Parathyroid adenoma (tissue), 2 donors: ENCODE measurements at regions not wholly inside any gene's neighbourhood (a gene's known extent, or its start where the extent isn't known, plus 50 kb on each side); places are given as distances from the start of the nearest gene placed in this dataset.

Experiments
- H2AFZ ChIP-seq: fragments of 300-600 bp; sonication (generic); one replicate; pipeline ENCODE4 v1.7.0; 2017; ENCODE audit warnings: antibody characterized with exemption, mild to moderate bottlenecking
- H3K27ac ChIP-seq: fragments of 300-600 bp; sonication (generic); one replicate; pipeline ENCODE4 v1.7.0; 2017
- H3K27me3 ChIP-seq: fragments of 300-600 bp; sonication (generic); one replicate; pipeline ENCODE4 v1.7.0; 2017; ENCODE audit warnings: low read length; ENCODE audit not compliant: control insufficient read depth, insufficient read depth
- H3K36me3 ChIP-seq: fragments of 300-600 bp; sonication (generic); one replicate; pipeline ENCODE4 v1.7.0; 2017; ENCODE audit warnings: low read length; ENCODE audit not compliant: control insufficient read depth, insufficient read depth
- H3K4me1 ChIP-seq: fragments of 300-600 bp; sonication (generic); one replicate; pipeline ENCODE4 v1.7.0; 2017; ENCODE audit warnings: control low read depth
- H3K4me2 ChIP-seq: fragments of 300-600 bp; sonication (generic); one replicate; pipeline ENCODE4 v1.7.0; 2017; ENCODE audit warnings: low read length
- H3K4me3 ChIP-seq: fragments of 300-600 bp; sonication (generic); one replicate; pipeline ENCODE4 v1.7.0; 2017; ENCODE audit warnings: low read depth, low read length
- H3K79me2 ChIP-seq: fragments of 300-600 bp; sonication (generic); one replicate; pipeline ENCODE4 v1.7.0; 2017; ENCODE audit warnings: control low read depth
- H3K9ac ChIP-seq: fragments of 300-600 bp; sonication (generic); one replicate; pipeline ENCODE4 v1.7.0; 2017; ENCODE audit warnings: mild to moderate bottlenecking
- H3K9me3 ChIP-seq: fragments of 300-600 bp; sonication (generic); one replicate; pipeline ENCODE4 v1.7.0; 2017; ENCODE audit warnings: low read length; ENCODE audit not compliant: control insufficient read depth
- TF ChIP-seq, protein P1 (sequence below): fragments of 300-600 bp; sonication (generic); IDR thresholded peaks from one replicate; pipeline ENCODE4 v1.7.0; 2017; ENCODE audit warnings: antibody characterized with exemption, mild to moderate bottlenecking
- donor health status: primary hyperparathyroidism.

GRCh38 chr4:26257850-26258249 lies 63.0 kb upstream of the RBPJ start:
- H3K79me2 ChIP-seq = no peaks in the 10 kb centered on the region
- no peaks in the 10 kb centered on the region for H3K4me1 ChIP-seq
- no peak overlapping the region for H3K4me3 ChIP-seq
- H3K4me2 ChIP-seq = no peak overlapping the region
- H2AFZ ChIP-seq = no peak overlapping the region
- TF ChIP-seq, protein P1, sequence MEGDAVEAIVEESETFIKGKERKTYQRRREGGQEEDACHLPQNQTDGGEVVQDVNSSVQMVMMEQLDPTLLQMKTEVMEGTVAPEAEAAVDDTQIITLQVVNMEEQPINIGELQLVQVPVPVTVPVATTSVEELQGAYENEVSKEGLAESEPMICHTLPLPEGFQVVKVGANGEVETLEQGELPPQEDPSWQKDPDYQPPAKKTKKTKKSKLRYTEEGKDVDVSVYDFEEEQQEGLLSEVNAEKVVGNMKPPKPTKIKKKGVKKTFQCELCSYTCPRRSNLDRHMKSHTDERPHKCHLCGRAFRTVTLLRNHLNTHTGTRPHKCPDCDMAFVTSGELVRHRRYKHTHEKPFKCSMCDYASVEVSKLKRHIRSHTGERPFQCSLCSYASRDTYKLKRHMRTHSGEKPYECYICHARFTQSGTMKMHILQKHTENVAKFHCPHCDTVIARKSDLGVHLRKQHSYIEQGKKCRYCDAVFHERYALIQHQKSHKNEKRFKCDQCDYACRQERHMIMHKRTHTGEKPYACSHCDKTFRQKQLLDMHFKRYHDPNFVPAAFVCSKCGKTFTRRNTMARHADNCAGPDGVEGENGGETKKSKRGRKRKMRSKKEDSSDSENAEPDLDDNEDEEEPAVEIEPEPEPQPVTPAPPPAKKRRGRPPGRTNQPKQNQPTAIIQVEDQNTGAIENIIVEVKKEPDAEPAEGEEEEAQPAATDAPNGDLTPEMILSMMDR = no peak
- H3K9ac ChIP-seq = no peak overlapping the region
- no peaks in the 10 kb centered on the region for H3K27me3 ChIP-seq
- H3K9me3 ChIP-seq = peaks cover 4% of the 10 kb centered on the region
- H3K36me3 ChIP-seq = no peaks in the 10 kb centered on the region
- no peak overlapping the region for H3K27ac ChIP-seq

DNA sequence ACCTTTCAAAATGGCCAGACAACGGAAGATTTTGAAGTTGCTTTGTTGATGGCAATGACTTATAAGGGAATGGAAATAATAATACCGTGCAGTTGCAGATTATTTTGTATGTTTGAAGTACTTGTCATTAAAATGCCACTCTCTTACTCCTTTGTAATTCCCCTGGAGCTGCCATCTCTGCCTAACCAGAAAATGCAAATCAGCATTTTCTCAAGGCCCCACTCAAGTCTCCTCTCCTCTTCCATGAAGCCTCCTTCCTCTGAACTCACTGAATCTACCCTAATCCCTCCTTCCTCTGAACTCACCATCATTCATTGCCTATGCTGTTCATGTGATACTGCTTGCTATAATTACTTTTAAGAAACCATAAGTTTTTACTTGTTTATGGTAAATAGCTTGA lies 60.2 kb upstream of the RBPJ start:
- H2AFZ ChIP-seq = no peak overlapping the region
- TF ChIP-seq, protein P1 = no peak

GRCh38 chr4:26261405-26261804 lies 59.4 kb upstream of the RBPJ start:
- Histone ChIP-seq H3K4me3 (no peak overlapping the region), H3K9me3 (peaks cover 4% of the 10 kb centered on the region), H3K27ac (no peak overlapping the region), H3K4me2 (no peak overlapping the region), H3K27me3 (no peaks in the 10 kb centered on the region), H3K79me2 (no peaks in the 10 kb centered on the region), H3K36me3 (no peaks in the 10 kb centered on the region), H3K4me1 (no peaks in the 10 kb centered on the region), H3K9ac (no peak overlapping the region), H2AFZ (no peak overlapping the region)
- TF ChIP-seq, protein P1 = no peak

More for the DNA sequence above, 60.2 kb upstream of the RBPJ start:
- Histone ChIP-seq H3K9me3 (peaks cover 4% of the 10 kb centered on the region), H3K4me1 (no peaks in the 10 kb centered on the region), H3K4me3 (no peak overlapping the region), H3K27ac (no peak overlapping the region), H3K9ac (no peak overlapping the region), H3K79me2 (no peaks in the 10 kb centered on the region), H3K27me3 (no peaks in the 10 kb centered on the region), H3K36me3 (no peaks in the 10 kb centered on the region), H3K4me2 (no peak overlapping the region)

- H3K27me3 ChIP-seq = no peaks in the 10 kb centered on the region
- no peak overlapping the region for H3K9ac ChIP-seq
- no peak overlapping the region for H3K4me3 ChIP-seq
- TF ChIP-seq, protein P1 = no peak
- no peak overlapping the region for H3K27ac ChIP-seq
- H3K4me1 ChIP-seq = no peaks in the 10 kb centered on the region
- no peaks in the 10 kb centered on the region for H3K36me3 ChIP-seq
- H3K4me2 ChIP-seq = no peak overlapping the region
- H3K9me3 ChIP-seq = peaks cover 4% of the 10 kb centered on the region
- H2AFZ ChIP-seq = no peak overlapping the region
- H3K79me2 ChIP-seq = no peaks in the 10 kb centered on the region
Measured at GRCh38 chr4:26263165-26263564, 57.6 kb upstream of the RBPJ start.

GRCh38 chr4:26264109-26264508 lies 56.7 kb upstream of the RBPJ start:
- H3K79me2 ChIP-seq = no peaks in the 10 kb centered on the region
- no peak overlapping the region for H3K4me3 ChIP-seq
- no peaks in the 10 kb centered on the region for H3K36me3 ChIP-seq
- H3K9me3 ChIP-seq = peaks cover 3% of the 10 kb centered on the region
- no peak overlapping the region for H3K9ac ChIP-seq
- H3K4me1 ChIP-seq = no peaks in the 10 kb centered on the region
- TF ChIP-seq, protein P1 = no peak
- no peaks in the 10 kb centered on the region for H3K27me3 ChIP-seq
- H2AFZ ChIP-seq = no peak overlapping the region
- H3K27ac ChIP-seq = no peak overlapping the region
- H3K4me2 ChIP-seq = no peak overlapping the region
